K562 (cell line): ENCODE measurements at regions not wholly inside any gene's neighbourhood (a gene's known extent, or its start where the extent isn't known, plus 50 kb on each side); places are given as distances from the start of the nearest gene placed in this dataset.

Source experiments
- ATAC-seq: fragments of 200-7000 bp; cut with Tn5 transposase; 3 replicates; pipeline ENCODE4 v1.9.1; 2020; ENCODE audit warnings: moderate library complexity
- BruUV-seq: library from RNA; stranded (reverse); fragments of 400-500 nt; replicated peaks from 2 replicates; lab custom pipeline; 2021; lab: Mats Ljungman, UMichigan
- CTCF ChIA-PET: fragments of 300-600 bp; formaldehyde crosslinking; extraction: SDS; loops from one replicate; lab custom pipeline; 2021; ENCODE audit warnings: low intra/inter-chr PET ratio; lab: Yijun Ruan, JAX
- POLR2A ChIA-PET: fragments of 300-600, 350-650 bp; sonication (Branson Sonifier 250); formaldehyde crosslinking; extraction: SDS; loops from one replicate; lab custom pipeline; 2021; ENCODE audit warnings: antibody characterized with exemption, inconsistent platforms; lab: Yijun Ruan, JAX
- DNase-seq, 4 experiments: peaks; one replicate each; pipeline versions ENCODE4 v3.0.0 to v3.0.0-alpha.2; 2011 to 2018; ENCODE audit warnings: low spot score in 3 of 4, mixed read lengths in 3 of 4; ENCODE audit errors: extremely low read depth in 1 of 4
- FAIRE-seq: peaks from 2 replicates; lab custom pipeline; 2011; peaks lifted over from hg19 to GRCh38; lab: Jason Lieb, UNC
- H2AFZ ChIP-seq: 2 replicates; pipeline ENCODE4 v1.6.0; 2011; ENCODE audit warnings: low read depth, low read length, control low read depth, inconsistent platforms
- H3K27ac ChIP-seq: fragments of 200-600 bp; 3 replicates; pipeline ENCODE4 v1.8.0; 2011; ENCODE audit warnings: low read depth, mild to moderate bottlenecking, control low read depth, inconsistent platforms, low read length, moderate library complexity, mixed read lengths; ENCODE audit errors: extremely low read depth
- H3K27me3 ChIP-seq, 2 experiments: fragments of 300-600 bp in 1 of 2; 2 replicates in 1 of 2; 3 replicates in 1 of 2; pipeline versions ENCODE4 v1.6.0 to v1.8.0; 2011; ENCODE audit warnings: inconsistent platforms in 2 of 2, low read length in 2 of 2, mild to moderate bottlenecking in 1 of 2, mixed read lengths in 1 of 2, moderate library complexity in 1 of 2; ENCODE audit not compliant: control insufficient read depth in 2 of 2, insufficient read depth in 2 of 2
- H3K36me3 ChIP-seq: fragments of 300-600 bp; 3 replicates; pipeline ENCODE4 v1.8.0; 2011; ENCODE audit warnings: mild to moderate bottlenecking, low read length, inconsistent platforms; ENCODE audit not compliant: control insufficient read depth, insufficient read depth
- H3K4me1 ChIP-seq, 2 experiments: fragments of 200-600 bp in 1 of 2; replicated peaks in 1 of 2; 2 replicates in 1 of 2; 3 replicates in 1 of 2; pipeline versions ENCODE4 v1.5.1 to v1.8.0; 2011; ENCODE audit warnings: inconsistent platforms in 2 of 2, low read length in 2 of 2, mild to moderate bottlenecking in 1 of 2, mixed read lengths in 1 of 2, moderate library complexity in 1 of 2; ENCODE audit not compliant: control insufficient read depth in 2 of 2, insufficient read depth in 2 of 2
- H3K4me2 ChIP-seq: 2 replicates; pipeline ENCODE4 v1.6.1; 2011; ENCODE audit warnings: low read length, control low read depth, inconsistent platforms, mixed read lengths; ENCODE audit not compliant: insufficient read depth
- H3K4me3 ChIP-seq: fragments of 200-600 bp; sonication (generic), shearing (Covaris generic); 2 replicates; pipeline ENCODE4 v1.5.1; 2016; ENCODE audit warnings: control low read depth, inconsistent platforms
- H3K79me2 ChIP-seq: fragments of 200-600 bp; 3 replicates; pipeline ENCODE4 v1.8.0; 2011; ENCODE audit warnings: low read length, inconsistent platforms; ENCODE audit not compliant: control insufficient read depth, insufficient read depth
- H3K9ac ChIP-seq, 2 experiments: 2 replicates each; pipeline versions ENCODE4 v1.6.0 to v1.6.1; 2011; ENCODE audit warnings: low read depth in 2 of 2, low read length in 2 of 2, control low read depth in 1 of 2, inconsistent platforms in 1 of 2, mild to moderate bottlenecking in 1 of 2, mixed read lengths in 1 of 2; ENCODE audit not compliant: insufficient read depth in 1 of 2
- H3K9me1 ChIP-seq: one replicate; pipeline ENCODE4 v1.6.0; 2011; ENCODE audit warnings: inconsistent platforms, mild to moderate bottlenecking, low read length, moderate library complexity; ENCODE audit not compliant: control insufficient read depth, insufficient read depth
- H3K9me3 ChIP-seq: replicated peaks from 2 replicates; pipeline ENCODE4 v1.5.1; 2011; ENCODE audit warnings: low read depth, low read length, inconsistent platforms; ENCODE audit not compliant: control insufficient read depth, insufficient read depth
- H4K20me1 ChIP-seq: replicated peaks from 2 replicates; pipeline ENCODE4 v1.6.1; 2011; ENCODE audit warnings: low read length, inconsistent platforms, mixed read lengths; ENCODE audit not compliant: control insufficient read depth, insufficient read depth
- SLC30A9 ChIP-seq: fragments of 250-450 bp; sonication (Bioruptor Pico); IDR thresholded peaks from 2 replicates; pipeline ENCODE4 v1.8.0; 2022; ENCODE audit warnings: mild to moderate bottlenecking, moderate library complexity
- XRCC5 ChIP-seq: fragments of 200-400 bp; formaldehyde crosslinking; IDR thresholded peaks from 2 replicates; pipeline ENCODE4 v1.6.1; 2017; ENCODE audit warnings: low read depth, mild to moderate bottlenecking, low read length
- WGBS: fragments of 100-300 bp; shearing (Covaris generic); methylation state at CpG from one replicate; pipeline ENCODE4 v1.1.6; 2016; ENCODE audit warnings: low coverage, mixed read lengths; ENCODE audit not compliant: insufficient coverage; ENCODE audit errors: missing lambda C conversion rate; 5-methylcytosine and 5-hydroxymethylcytosine counted together
- in situ Hi-C: fragments of 300-500 bp; cut with MboI; formaldehyde crosslinking; loops from 4 replicates; pipeline ENCODE4 v1.15.0; 2018; ENCODE audit warnings: inconsistent platforms, mixed read lengths
- intact Hi-C: fragments of 100-400 bp; cut with micrococcal nuclease; formaldehyde crosslinking; loops from 2 replicates; pipeline ENCODE4 v1.14.2; 2022
- TF ChIP-seq, protein P1 (sequence below): fragments of 150-350 bp; IDR thresholded peaks from 2 replicates; pipeline ENCODE4 v1.6.1; 2014; ENCODE audit warnings: low read depth, mild to moderate bottlenecking, low read length, borderline replicate concordance

DNA sequence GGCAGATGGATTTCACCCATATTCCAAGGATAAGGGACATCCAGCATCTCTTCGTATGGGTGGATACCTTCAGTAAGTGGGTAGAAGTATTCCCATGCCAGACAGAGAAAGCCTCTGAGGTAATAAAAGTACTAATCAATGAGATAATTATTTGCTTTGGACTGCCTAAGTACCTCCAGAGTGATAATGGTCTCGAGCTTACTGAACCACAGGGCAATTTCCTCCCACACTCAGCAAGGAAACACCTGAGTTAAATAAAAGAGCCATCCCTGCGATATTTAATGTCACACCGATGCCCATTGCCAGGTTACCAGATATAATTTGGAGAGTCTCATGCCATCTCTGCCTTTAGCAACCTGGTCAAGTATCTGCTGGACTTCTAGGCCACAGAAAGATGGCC lies 70.6 kb upstream of the MPEG1 start:
- no peak overlapping the region for H3K27ac ChIP-seq
- ATAC-seq (no peak), DNase-seq (no peak), FAIRE-seq (no peak)
- in situ Hi-C loops (no loop called here), intact Hi-C loops (no loop called here)
- BruUV-seq: no TSS peak
- no peaks in the 10 kb centered on the region for H3K36me3 ChIP-seq
- no peaks in the 10 kb centered on the region for H3K4me1 ChIP-seq
- TF ChIP-seq SLC30A9 (CRISPR knock-in tag) (no peak), XRCC5 (no peak)
- TF ChIP-seq, protein P1, sequence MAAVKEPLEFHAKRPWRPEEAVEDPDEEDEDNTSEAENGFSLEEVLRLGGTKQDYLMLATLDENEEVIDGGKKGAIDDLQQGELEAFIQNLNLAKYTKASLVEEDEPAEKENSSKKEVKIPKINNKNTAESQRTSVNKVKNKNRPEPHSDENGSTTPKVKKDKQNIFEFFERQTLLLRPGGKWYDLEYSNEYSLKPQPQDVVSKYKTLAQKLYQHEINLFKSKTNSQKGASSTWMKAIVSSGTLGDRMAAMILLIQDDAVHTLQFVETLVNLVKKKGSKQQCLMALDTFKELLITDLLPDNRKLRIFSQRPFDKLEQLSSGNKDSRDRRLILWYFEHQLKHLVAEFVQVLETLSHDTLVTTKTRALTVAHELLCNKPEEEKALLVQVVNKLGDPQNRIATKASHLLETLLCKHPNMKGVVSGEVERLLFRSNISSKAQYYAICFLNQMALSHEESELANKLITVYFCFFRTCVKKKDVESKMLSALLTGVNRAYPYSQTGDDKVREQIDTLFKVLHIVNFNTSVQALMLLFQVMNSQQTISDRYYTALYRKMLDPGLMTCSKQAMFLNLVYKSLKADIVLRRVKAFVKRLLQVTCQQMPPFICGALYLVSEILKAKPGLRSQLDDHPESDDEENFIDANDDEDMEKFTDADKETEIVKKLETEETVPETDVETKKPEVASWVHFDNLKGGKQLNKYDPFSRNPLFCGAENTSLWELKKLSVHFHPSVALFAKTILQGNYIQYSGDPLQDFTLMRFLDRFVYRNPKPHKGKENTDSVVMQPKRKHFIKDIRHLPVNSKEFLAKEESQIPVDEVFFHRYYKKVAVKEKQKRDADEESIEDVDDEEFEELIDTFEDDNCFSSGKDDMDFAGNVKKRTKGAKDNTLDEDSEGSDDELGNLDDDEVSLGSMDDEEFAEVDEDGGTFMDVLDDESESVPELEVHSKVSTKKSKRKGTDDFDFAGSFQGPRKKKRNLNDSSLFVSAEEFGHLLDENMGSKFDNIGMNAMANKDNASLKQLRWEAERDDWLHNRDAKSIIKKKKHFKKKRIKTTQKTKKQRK: no peak
- no peaks in the 10 kb centered on the region for H3K27me3 ChIP-seq
- no peak overlapping the region for H3K9ac ChIP-seq
- no peaks in the 10 kb centered on the region for H3K79me2 ChIP-seq
- no peak overlapping the region for H3K4me3 ChIP-seq
- no peaks in the 10 kb centered on the region for H3K9me1 ChIP-seq
- H4K20me1 ChIP-seq: no peaks in the 10 kb centered on the region
- 2% methylated on average over 4 of the region's 4 CpGs for WGBS
- no peaks in the 10 kb centered on the region for H3K9me3 ChIP-seq
- CTCF ChIA-PET: interaction anchor here (1.3 kb wide), 1 partner anchor 20 kb away, joined by 4 read pairs; no protein-coding TSS in a partner anchor
- POLR2A ChIA-PET: no interaction called here
- no peak overlapping the region for H3K4me2 ChIP-seq
- H2AFZ ChIP-seq: no peak overlapping the region
